OCI-LY3 (cell line): ENCODE measurements at regions not wholly inside any gene's neighbourhood (a gene's known extent, or its start where the extent isn't known, plus 50 kb on each side); places are given as distances from the start of the nearest gene placed in this dataset.
"Not testable (repeated sequence)": the region's sequence is repeated elsewhere in the genome, so short reads cannot be mapped to it uniquely, and the experiment has no call there.

Source experiments
- CTCF ChIP-seq: fragments of 200-600, 300-600 bp; sonication (generic); IDR thresholded peaks from 2 replicates; pipeline ENCODE4 v1.5.1; 2014; ENCODE audit warnings: antibody characterized with exemption, low read length, low read depth
- EZH2phosphoT487 ChIP-seq: fragments of 200-600 bp; shearing (Covaris generic); IDR thresholded peaks from 2 replicates; pipeline ENCODE4 v1.6.1; 2018; ENCODE audit warnings: antibody characterized with exemption, mixed run types, low read depth

DNA sequence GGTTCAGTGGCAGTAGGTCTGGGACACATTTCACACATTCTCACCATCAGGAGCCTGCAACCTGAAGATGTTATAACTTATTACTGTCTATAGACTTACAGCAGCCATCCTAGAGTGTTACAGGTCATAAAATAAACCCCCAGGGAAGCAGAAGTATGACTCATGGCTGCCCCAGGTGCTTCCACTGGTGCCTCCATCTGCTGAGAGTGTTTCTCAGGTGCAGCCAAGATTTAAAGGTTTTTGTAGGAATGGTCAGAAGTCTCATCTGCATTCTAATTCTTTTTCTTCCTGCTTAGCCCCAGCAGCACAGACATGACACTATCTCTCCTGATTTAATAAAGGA is 1319.6 kb downstream of the RPIA start:
- TF ChIP-seq CTCF, EZH2phosphoT487: not testable (repeated sequence)
